HEK293 (cell line): ENCODE measurements at regions not wholly inside any gene's neighbourhood (a gene's known extent, or its start where the extent isn't known, plus 50 kb on each side); places are given as distances from the start of the nearest gene placed in this dataset.

ENCODE experiments used
- CTCF ChIA-PET: fragments of 350-600 bp; formaldehyde crosslinking; extraction: SDS; loops from one replicate; lab custom pipeline; 2021; ENCODE audit warnings: antibody characterized with exemption; lab: Yijun Ruan, JAX
- POLR2A ChIA-PET: fragments of 300-600 bp; formaldehyde crosslinking; extraction: SDS; loops from one replicate; lab custom pipeline; 2020; ENCODE audit warnings: antibody characterized with exemption, inconsistent platforms; lab: Yijun Ruan, JAX
- H3K27ac ChIP-seq: fragments of 200-500 bp; sonication (Bioruptor generic); 2 replicates; pipeline ENCODE4 v1.5.1; 2014; ENCODE audit warnings: low read depth, low read length, control low read depth, inconsistent platforms; ENCODE audit errors: extremely low read depth
- H3K36me3 ChIP-seq, 2 experiments: fragments of 200-500 bp in 1 of 2; sonication (Bioruptor generic) in 1 of 2; 1 replicate in 1 of 2; 2 replicates in 1 of 2; pipeline ENCODE4 v1.5.1; 2014 to 2017; ENCODE audit warnings: inconsistent platforms in 2 of 2, low read length in 2 of 2; ENCODE audit not compliant: control insufficient read depth in 2 of 2, insufficient read depth in 1 of 2
- H3K4me1 ChIP-seq: fragments of 200-500 bp; sonication (Bioruptor generic); 2 replicates; pipeline ENCODE4 v1.5.1; 2014; ENCODE audit warnings: mild to moderate bottlenecking, low read length, inconsistent platforms; ENCODE audit not compliant: control insufficient read depth, insufficient read depth
- H3K4me3 ChIP-seq: 2 replicates; pipeline ENCODE4 v1.5.1; 2011; ENCODE audit warnings: low read depth, mild to moderate bottlenecking, control low read depth, low read length, moderate library complexity
- H3K9me3 ChIP-seq: fragments of 200-500 bp; sonication (Bioruptor generic); 2 replicates; pipeline ENCODE4 v1.5.1; 2014; ENCODE audit warnings: low read depth, low read length, inconsistent platforms; ENCODE audit not compliant: control insufficient read depth, insufficient read depth
- CTCF ChIP-seq: fragments of 450-650 bp; formaldehyde crosslinking; IDR thresholded peaks from 2 replicates; pipeline ENCODE4 v1.5.1; 2016; ENCODE audit warnings: missing biosample characterization, missing genetic modification characterization
- KLF7 ChIP-seq: fragments of 450-650 bp; formaldehyde crosslinking; IDR thresholded peaks from 2 replicates; pipeline ENCODE4 v1.5.1; 2016; ENCODE audit warnings: missing biosample characterization, missing genetic modification characterization, borderline replicate concordance
- MYNN ChIP-seq: fragments of 450-650 bp; formaldehyde crosslinking; IDR thresholded peaks from 2 replicates; pipeline ENCODE4 v1.5.1; 2016; ENCODE audit warnings: missing biosample characterization, missing genetic modification characterization, borderline replicate concordance
- REPIN1 ChIP-seq: fragments of 450-650 bp; formaldehyde crosslinking; IDR thresholded peaks from 2 replicates; pipeline ENCODE4 v1.5.1; 2017; ENCODE audit warnings: missing biosample characterization, missing genetic modification characterization, low read depth
- REST ChIP-seq: fragments of 450-650 bp; formaldehyde crosslinking; IDR thresholded peaks from 2 replicates; pipeline ENCODE4 v1.5.1; 2016; ENCODE audit warnings: missing biosample characterization, missing genetic modification characterization
- YY1 ChIP-seq: fragments of 450-650 bp; formaldehyde crosslinking; IDR thresholded peaks from 2 replicates; pipeline ENCODE4 v1.5.1; 2018; ENCODE audit warnings: missing biosample characterization, missing genetic modification characterization
- ZBTB1 ChIP-seq: fragments of 450-650 bp; formaldehyde crosslinking; IDR thresholded peaks from 2 replicates; pipeline ENCODE4 v1.5.1; 2016; ENCODE audit warnings: missing biosample characterization, missing genetic modification characterization
- ZBTB49 ChIP-seq: fragments of 450-650 bp; formaldehyde crosslinking; IDR thresholded peaks from 2 replicates; pipeline ENCODE4 v1.5.1; 2016; ENCODE audit warnings: missing biosample characterization, missing genetic modification characterization, low read depth
- ZFP3 ChIP-seq: fragments of 450-650 bp; formaldehyde crosslinking; IDR thresholded peaks from 2 replicates; pipeline ENCODE4 v1.5.1; 2016; ENCODE audit warnings: low read depth, missing biosample characterization, missing genetic modification characterization
- ZFP41 ChIP-seq: fragments of 450-650 bp; formaldehyde crosslinking; IDR thresholded peaks from 2 replicates; pipeline ENCODE4 v1.5.1; 2016; ENCODE audit warnings: missing biosample characterization, missing genetic modification characterization, borderline replicate concordance
- ZNF211 ChIP-seq: fragments of 450-650 bp; formaldehyde crosslinking; IDR thresholded peaks from 2 replicates; pipeline ENCODE4 v1.5.1; 2016; ENCODE audit warnings: low read depth, missing biosample characterization, missing genetic modification characterization
- ZNF223 ChIP-seq: fragments of 450-650 bp; formaldehyde crosslinking; IDR thresholded peaks from 2 replicates; pipeline ENCODE4 v1.5.1; 2016; ENCODE audit warnings: missing biosample characterization, missing genetic modification characterization
- ZNF311 ChIP-seq: fragments of 450-650 bp; formaldehyde crosslinking; IDR thresholded peaks from 2 replicates; pipeline ENCODE4 v1.5.1; 2017; ENCODE audit warnings: missing biosample characterization, missing genetic modification characterization, borderline replicate concordance
- ZNF350 ChIP-seq: fragments of 450-650 bp; formaldehyde crosslinking; IDR thresholded peaks from 2 replicates; pipeline ENCODE4 v1.5.0; 2017; ENCODE audit warnings: missing biosample characterization, mild to moderate bottlenecking, missing genetic modification characterization
- ZNF354C ChIP-seq: fragments of 450-650 bp; formaldehyde crosslinking; IDR thresholded peaks from 2 replicates; pipeline ENCODE4 v1.5.1; 2016; ENCODE audit warnings: missing biosample characterization, missing genetic modification characterization, low read depth, borderline replicate concordance
- ZNF449 ChIP-seq: fragments of 450-650 bp; formaldehyde crosslinking; IDR thresholded peaks from 2 replicates; pipeline ENCODE4 v1.5.1; 2017; ENCODE audit warnings: missing biosample characterization, mild to moderate bottlenecking, missing genetic modification characterization, moderate library complexity
- ZNF560 ChIP-seq: fragments of 450-650 bp; formaldehyde crosslinking; IDR thresholded peaks from 2 replicates; pipeline ENCODE4 v1.5.1; 2017; ENCODE audit warnings: missing biosample characterization, missing genetic modification characterization, borderline replicate concordance
- ZNF600 ChIP-seq: fragments of 450-650 bp; formaldehyde crosslinking; IDR thresholded peaks from 2 replicates; pipeline ENCODE4 v1.5.1; 2016; ENCODE audit warnings: missing biosample characterization, missing genetic modification characterization
- ZNF658 ChIP-seq: fragments of 450-650 bp; formaldehyde crosslinking; IDR thresholded peaks from 2 replicates; pipeline ENCODE4; 2016; ENCODE audit warnings: missing biosample characterization, missing genetic modification characterization
- ZNF707 ChIP-seq: fragments of 450-650 bp; formaldehyde crosslinking; IDR thresholded peaks from 2 replicates; pipeline ENCODE4 v1.5.1; 2016; ENCODE audit warnings: missing biosample characterization, missing genetic modification characterization
- ZNF785 ChIP-seq: fragments of 450-650 bp; formaldehyde crosslinking; IDR thresholded peaks from 2 replicates; pipeline ENCODE4 v1.5.1; 2016; ENCODE audit warnings: missing biosample characterization, missing genetic modification characterization
- ZNF791 ChIP-seq: fragments of 450-650 bp; formaldehyde crosslinking; IDR thresholded peaks from 2 replicates; pipeline ENCODE4 v1.5.1; 2016; ENCODE audit warnings: missing biosample characterization, missing genetic modification characterization

GRCh38 chr1:38250356-38250755 lies 203.8 kb upstream of the POU3F1 start (continued):
- no peak for TF ChIP-seq REST
- TF ChIP-seq ZNF658 (tag by site-specific recombination) = no peak
- TF ChIP-seq YY1 (tag by site-specific recombination) = no peak
- no peak for TF ChIP-seq ZBTB49 (tag by site-specific recombination)
- no peak for TF ChIP-seq ZNF350 (tag by site-specific recombination)
- TF ChIP-seq ZNF354C (tag by site-specific recombination) = no peak
- TF ChIP-seq ZNF449 = no peak
- TF ChIP-seq REPIN1 = no peak

GRCh38 chr1:38249001-38249400 lies 202.4 kb upstream of the POU3F1 start:
- no peaks in the 10 kb centered on the region for H3K36me3 ChIP-seq
- H3K9me3 ChIP-seq = no peaks in the 10 kb centered on the region
- no peak overlapping the region for H3K4me3 ChIP-seq
- no peak overlapping the region for H3K27ac ChIP-seq
- ChIA-PET POLR2A (no interaction called here), CTCF (no interaction called here)
- no peaks in the 10 kb centered on the region for H3K4me1 ChIP-seq
- TF ChIP-seq ZFP41 (tag by site-specific recombination) (no peak), CTCF (tag by site-specific recombination) (no peak), ZNF223 (tag by site-specific recombination) (no peak), ZNF311 (no peak), ZNF707 (tag by site-specific recombination) (no peak), ZNF791 (no peak), ZNF211 (tag by site-specific recombination) (no peak), KLF7 (no peak), ZNF785 (no peak), ZBTB1 (tag by site-specific recombination) (no peak), ZFP3 (tag by site-specific recombination) (no peak), ZNF560 (tag by site-specific recombination) (no peak), MYNN (no peak), ZNF600 (tag by site-specific recombination) (no peak)
